HEK293 (cell line): ENCODE measurements at regions not wholly inside any gene's neighbourhood (a gene's known extent, or its start where the extent isn't known, plus 50 kb on each side); places are given as distances from the start of the nearest gene placed in this dataset.

Experiments
- CTCF ChIA-PET: fragments of 350-600 bp; formaldehyde crosslinking; extraction: SDS; loops from one replicate; lab custom pipeline; 2021; ENCODE audit warnings: antibody characterized with exemption; lab: Yijun Ruan, JAX
- POLR2A ChIA-PET: fragments of 300-600 bp; formaldehyde crosslinking; extraction: SDS; loops from one replicate; lab custom pipeline; 2020; ENCODE audit warnings: antibody characterized with exemption, inconsistent platforms; lab: Yijun Ruan, JAX
- H3K27ac ChIP-seq: fragments of 200-500 bp; sonication (Bioruptor generic); 2 replicates; pipeline ENCODE4 v1.5.1; 2014; ENCODE audit warnings: low read depth, low read length, control low read depth, inconsistent platforms; ENCODE audit errors: extremely low read depth
- H3K36me3 ChIP-seq, 2 experiments: fragments of 200-500 bp in 1 of 2; sonication (Bioruptor generic) in 1 of 2; 1 replicate in 1 of 2; 2 replicates in 1 of 2; pipeline ENCODE4 v1.5.1; 2014 to 2017; ENCODE audit warnings: inconsistent platforms in 2 of 2, low read length in 2 of 2; ENCODE audit not compliant: control insufficient read depth in 2 of 2, insufficient read depth in 1 of 2
- H3K4me1 ChIP-seq: fragments of 200-500 bp; sonication (Bioruptor generic); 2 replicates; pipeline ENCODE4 v1.5.1; 2014; ENCODE audit warnings: mild to moderate bottlenecking, low read length, inconsistent platforms; ENCODE audit not compliant: control insufficient read depth, insufficient read depth
- H3K4me3 ChIP-seq: 2 replicates; pipeline ENCODE4 v1.5.1; 2011; ENCODE audit warnings: low read depth, mild to moderate bottlenecking, control low read depth, low read length, moderate library complexity
- H3K9me3 ChIP-seq: fragments of 200-500 bp; sonication (Bioruptor generic); 2 replicates; pipeline ENCODE4 v1.5.1; 2014; ENCODE audit warnings: low read depth, low read length, inconsistent platforms; ENCODE audit not compliant: control insufficient read depth, insufficient read depth
- KLF9 ChIP-seq: fragments of 450-650 bp; formaldehyde crosslinking; IDR thresholded peaks from 2 replicates; pipeline ENCODE4 v1.5.1; 2016; ENCODE audit warnings: missing biosample characterization, missing genetic modification characterization, low read depth
- SCRT1 ChIP-seq: fragments of 450-650 bp; formaldehyde crosslinking; IDR thresholded peaks from 2 replicates; pipeline ENCODE4 v1.5.1; 2016; ENCODE audit warnings: missing biosample characterization, missing genetic modification characterization, borderline replicate concordance
- SCRT2 ChIP-seq: fragments of 450-650 bp; formaldehyde crosslinking; IDR thresholded peaks from 2 replicates; pipeline ENCODE4 v1.5.1; 2016; ENCODE audit warnings: missing biosample characterization, missing genetic modification characterization
- WT1 ChIP-seq: fragments of 450-650 bp; formaldehyde crosslinking; IDR thresholded peaks from 2 replicates; pipeline ENCODE4 v1.5.1; 2016; ENCODE audit warnings: missing biosample characterization, missing genetic modification characterization
- ZNF10 ChIP-seq: fragments of 450-650 bp; formaldehyde crosslinking; IDR thresholded peaks from 2 replicates; pipeline ENCODE4 v1.5.1; 2017; ENCODE audit warnings: missing biosample characterization, missing genetic modification characterization
- ZNF777 ChIP-seq: fragments of 450-650 bp; formaldehyde crosslinking; IDR thresholded peaks from 2 replicates; pipeline ENCODE4 v1.5.1; 2017; ENCODE audit warnings: missing biosample characterization, missing genetic modification characterization, borderline replicate concordance
- TF ChIP-seq, protein P1 (sequence below): fragments of 450-650 bp; formaldehyde crosslinking; IDR thresholded peaks from 2 replicates; pipeline ENCODE4 v1.5.1; 2016; ENCODE audit warnings: missing biosample characterization, missing genetic modification characterization, low read depth
- TF ChIP-seq, protein P2 (sequence below): fragments of 450-650 bp; IDR thresholded peaks from 2 replicates; pipeline ENCODE4 v1.5.1; 2018; ENCODE audit warnings: missing biosample characterization, missing genetic modification characterization
- TF ChIP-seq, protein P3 (sequence below): fragments of 450-650 bp; formaldehyde crosslinking; conservative IDR thresholded peaks from 2 replicates; pipeline ENCODE4 v1.5.1; 2016; ENCODE audit warnings: low read depth, missing biosample characterization, missing genetic modification characterization
- TF ChIP-seq, protein P4 (sequence below): fragments of 450-650 bp; formaldehyde crosslinking; IDR thresholded peaks from 2 replicates; pipeline ENCODE4 v1.5.1; 2016; ENCODE audit warnings: missing biosample characterization, missing genetic modification characterization
- TF ChIP-seq, protein P5 (sequence below): fragments of 450-650 bp; formaldehyde crosslinking; IDR thresholded peaks from 2 replicates; pipeline ENCODE4; 2016; ENCODE audit warnings: missing biosample characterization, missing genetic modification characterization

DNA sequence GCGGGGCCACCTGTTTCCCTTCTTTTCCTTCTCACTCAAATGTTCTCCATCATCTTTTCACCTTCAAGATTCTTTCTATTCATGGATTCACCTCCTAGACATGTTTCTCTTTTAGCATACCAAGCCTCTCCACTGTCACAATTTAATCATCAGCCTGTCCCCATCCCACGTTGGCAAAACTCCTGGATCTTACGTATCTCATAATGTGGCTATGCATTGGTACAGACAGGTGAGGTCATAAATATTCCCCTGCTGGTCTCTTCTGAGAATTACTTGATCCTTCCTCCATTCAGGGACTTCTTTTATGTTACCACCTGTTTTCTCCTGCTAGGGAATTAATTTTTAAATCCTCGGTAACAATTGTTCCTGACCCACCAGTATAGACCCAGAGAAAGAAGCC lies 262.6 kb upstream of the NEBL start:
- TF ChIP-seq, protein P1, sequence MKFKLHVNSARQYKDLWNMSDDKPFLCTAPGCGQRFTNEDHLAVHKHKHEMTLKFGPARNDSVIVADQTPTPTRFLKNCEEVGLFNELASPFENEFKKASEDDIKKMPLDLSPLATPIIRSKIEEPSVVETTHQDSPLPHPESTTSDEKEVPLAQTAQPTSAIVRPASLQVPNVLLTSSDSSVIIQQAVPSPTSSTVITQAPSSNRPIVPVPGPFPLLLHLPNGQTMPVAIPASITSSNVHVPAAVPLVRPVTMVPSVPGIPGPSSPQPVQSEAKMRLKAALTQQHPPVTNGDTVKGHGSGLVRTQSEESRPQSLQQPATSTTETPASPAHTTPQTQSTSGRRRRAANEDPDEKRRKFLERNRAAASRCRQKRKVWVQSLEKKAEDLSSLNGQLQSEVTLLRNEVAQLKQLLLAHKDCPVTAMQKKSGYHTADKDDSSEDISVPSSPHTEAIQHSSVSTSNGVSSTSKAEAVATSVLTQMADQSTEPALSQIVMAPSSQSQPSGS (tag by site-specific recombination), result peak; percentile 73
- TF ChIP-seq SCRT2 (peak; percentile 71), WT1 (tag by site-specific recombination) (no peak), SCRT1 (tag by site-specific recombination) (peak; percentile 27; the same call in 1 of the 2 replicates)
- Histone ChIP-seq H3K4me1 (peaks cover 8% of the 10 kb centered on the region), H3K36me3 (no peaks in the 10 kb centered on the region), H3K27ac (no peak overlapping the region), H3K9me3 (no peaks in the 10 kb centered on the region), H3K4me3 (no peak overlapping the region)
- ChIA-PET POLR2A (no interaction called here), CTCF (interaction anchor here (0.6 kb wide), 1 partner anchor 831 kb away, joined by 3 read pairs; no protein-coding TSS in a partner anchor)

DNA sequence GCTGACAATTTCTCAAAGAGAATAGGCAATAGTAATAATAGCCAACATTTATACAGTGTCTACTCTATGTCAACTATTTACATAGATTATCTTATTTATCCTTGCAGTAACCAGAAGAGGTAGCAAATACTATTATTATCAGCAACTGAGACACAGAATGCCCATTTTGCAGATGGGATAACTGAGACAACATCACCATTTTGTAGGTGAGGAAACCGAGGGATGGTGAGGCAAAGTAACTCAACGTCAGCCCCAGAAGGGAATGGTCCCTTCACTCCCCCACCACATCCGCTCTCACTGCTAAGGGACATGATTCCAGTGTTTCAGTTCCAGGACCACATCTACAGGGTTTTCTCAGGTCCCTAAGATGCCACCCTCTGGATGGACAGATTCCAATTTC lies 261.2 kb upstream of the NEBL start:
- H3K36me3 ChIP-seq, result no peaks in the 10 kb centered on the region
- TF ChIP-seq, protein P2, sequence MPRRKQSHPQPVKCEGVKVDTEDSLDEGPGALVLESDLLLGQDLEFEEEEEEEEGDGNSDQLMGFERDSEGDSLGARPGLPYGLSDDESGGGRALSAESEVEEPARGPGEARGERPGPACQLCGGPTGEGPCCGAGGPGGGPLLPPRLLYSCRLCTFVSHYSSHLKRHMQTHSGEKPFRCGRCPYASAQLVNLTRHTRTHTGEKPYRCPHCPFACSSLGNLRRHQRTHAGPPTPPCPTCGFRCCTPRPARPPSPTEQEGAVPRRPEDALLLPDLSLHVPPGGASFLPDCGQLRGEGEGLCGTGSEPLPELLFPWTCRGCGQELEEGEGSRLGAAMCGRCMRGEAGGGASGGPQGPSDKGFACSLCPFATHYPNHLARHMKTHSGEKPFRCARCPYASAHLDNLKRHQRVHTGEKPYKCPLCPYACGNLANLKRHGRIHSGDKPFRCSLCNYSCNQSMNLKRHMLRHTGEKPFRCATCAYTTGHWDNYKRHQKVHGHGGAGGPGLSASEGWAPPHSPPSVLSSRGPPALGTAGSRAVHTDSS (tag by site-specific recombination), result no peak
- TF ChIP-seq, protein P3, sequence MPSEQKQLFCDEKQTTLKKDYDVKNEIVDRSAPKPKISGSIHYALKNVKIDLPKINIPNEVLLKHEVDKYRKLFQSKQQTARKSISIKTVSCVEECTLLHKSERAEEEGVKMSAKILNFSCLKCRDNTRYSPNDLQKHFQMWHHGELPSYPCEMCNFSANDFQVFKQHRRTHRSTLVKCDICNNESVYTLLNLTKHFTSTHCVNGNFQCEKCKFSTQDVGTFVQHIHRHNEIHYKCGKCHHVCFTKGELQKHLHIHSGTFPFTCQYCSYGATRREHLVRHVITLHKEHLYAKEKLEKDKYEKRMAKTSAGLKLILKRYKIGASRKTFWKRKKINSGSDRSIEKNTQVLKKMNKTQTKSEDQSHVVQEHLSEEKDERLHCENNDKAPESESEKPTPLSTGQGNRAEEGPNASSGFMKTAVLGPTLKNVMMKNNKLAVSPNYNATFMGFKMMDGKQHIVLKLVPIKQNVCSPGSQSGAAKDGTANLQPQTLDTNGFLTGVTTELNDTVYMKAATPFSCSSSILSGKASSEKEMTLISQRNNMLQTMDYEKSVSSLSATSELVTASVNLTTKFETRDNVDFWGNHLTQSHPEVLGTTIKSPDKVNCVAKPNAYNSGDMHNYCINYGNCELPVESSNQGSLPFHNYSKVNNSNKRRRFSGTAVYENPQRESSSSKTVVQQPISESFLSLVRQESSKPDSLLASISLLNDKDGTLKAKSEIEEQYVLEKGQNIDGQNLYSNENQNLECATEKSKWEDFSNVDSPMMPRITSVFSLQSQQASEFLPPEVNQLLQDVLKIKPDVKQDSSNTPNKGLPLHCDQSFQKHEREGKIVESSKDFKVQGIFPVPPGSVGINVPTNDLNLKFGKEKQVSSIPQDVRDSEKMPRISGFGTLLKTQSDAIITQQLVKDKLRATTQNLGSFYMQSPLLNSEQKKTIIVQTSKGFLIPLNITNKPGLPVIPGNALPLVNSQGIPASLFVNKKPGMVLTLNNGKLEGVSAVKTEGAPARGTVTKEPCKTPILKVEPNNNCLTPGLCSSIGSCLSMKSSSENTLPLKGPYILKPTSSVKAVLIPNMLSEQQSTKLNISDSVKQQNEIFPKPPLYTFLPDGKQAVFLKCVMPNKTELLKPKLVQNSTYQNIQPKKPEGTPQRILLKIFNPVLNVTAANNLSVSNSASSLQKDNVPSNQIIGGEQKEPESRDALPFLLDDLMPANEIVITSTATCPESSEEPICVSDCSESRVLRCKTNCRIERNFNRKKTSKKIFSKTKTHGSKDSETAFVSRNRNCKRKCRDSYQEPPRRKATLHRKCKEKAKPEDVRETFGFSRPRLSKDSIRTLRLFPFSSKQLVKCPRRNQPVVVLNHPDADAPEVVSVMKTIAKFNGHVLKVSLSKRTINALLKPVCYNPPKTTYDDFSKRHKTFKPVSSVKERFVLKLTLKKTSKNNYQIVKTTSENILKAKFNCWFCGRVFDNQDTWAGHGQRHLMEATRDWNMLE (tag by site-specific recombination), result no peak
- TF ChIP-seq, protein P4, sequence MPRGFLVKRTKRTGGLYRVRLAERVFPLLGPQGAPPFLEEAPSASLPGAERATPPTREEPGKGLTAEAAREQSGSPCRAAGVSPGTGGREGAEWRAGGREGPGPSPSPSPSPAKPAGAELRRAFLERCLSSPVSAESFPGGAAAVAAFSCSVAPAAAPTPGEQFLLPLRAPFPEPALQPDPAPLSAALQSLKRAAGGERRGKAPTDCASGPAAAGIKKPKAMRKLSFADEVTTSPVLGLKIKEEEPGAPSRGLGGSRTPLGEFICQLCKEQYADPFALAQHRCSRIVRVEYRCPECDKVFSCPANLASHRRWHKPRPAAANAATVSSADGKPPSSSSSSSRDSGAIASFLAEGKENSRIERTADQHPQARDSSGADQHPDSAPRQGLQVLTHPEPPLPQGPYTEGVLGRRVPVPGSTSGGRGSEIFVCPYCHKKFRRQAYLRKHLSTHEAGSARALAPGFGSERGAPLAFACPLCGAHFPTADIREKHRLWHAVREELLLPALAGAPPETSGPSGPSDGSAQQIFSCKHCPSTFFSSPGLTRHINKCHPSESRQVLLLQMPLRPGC (tag by site-specific recombination), result no peak
- no peak for TF ChIP-seq ZNF777
- TF ChIP-seq ZNF10, result no peak
- TF ChIP-seq, protein P5, sequence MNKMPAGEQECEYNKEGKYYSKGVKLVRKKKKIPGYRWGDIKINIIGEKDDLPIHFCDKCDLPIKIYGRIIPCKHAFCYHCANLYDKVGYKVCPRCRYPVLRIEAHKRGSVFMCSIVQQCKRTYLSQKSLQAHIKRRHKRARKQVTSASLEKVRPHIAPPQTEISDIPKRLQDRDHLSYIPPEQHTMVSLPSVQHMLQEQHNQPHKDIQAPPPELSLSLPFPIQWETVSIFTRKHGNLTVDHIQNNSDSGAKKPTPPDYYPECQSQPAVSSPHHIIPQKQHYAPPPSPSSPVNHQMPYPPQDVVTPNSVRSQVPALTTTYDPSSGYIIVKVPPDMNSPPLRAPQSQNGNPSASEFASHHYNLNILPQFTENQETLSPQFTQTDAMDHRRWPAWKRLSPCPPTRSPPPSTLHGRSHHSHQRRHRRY (tag by site-specific recombination), result no peak
- TF ChIP-seq KLF9 (tag by site-specific recombination), result no peak
- TF ChIP-seq, all 188 proteins: peak for 0
- Histone ChIP-seq H3K27ac (no peak overlapping the region), H3K9me3 (no peaks in the 10 kb centered on the region), H3K4me1 (peaks cover 8% of the 10 kb centered on the region), H3K4me3 (no peak overlapping the region)
- ChIA-PET POLR2A (no interaction called here), CTCF (no interaction called here)
